NT2/D1 (cell line): ENCODE measurements at regions not wholly inside any gene's neighbourhood (a gene's known extent, or its start where the extent isn't known, plus 50 kb on each side); places are given as distances from the start of the nearest gene placed in this dataset.

Experiments
- SUZ12 ChIP-seq: IDR thresholded peaks from 2 replicates; pipeline ENCODE4 v1.6.1; 2011; ENCODE audit not compliant: insufficient read length, insufficient read depth; ENCODE audit errors: extremely low read depth
- ZNF274 ChIP-seq: IDR thresholded peaks from 2 replicates; pipeline ENCODE4 v1.6.1; 2011; ENCODE audit warnings: mild to moderate bottlenecking, low read depth, low read length

DNA sequence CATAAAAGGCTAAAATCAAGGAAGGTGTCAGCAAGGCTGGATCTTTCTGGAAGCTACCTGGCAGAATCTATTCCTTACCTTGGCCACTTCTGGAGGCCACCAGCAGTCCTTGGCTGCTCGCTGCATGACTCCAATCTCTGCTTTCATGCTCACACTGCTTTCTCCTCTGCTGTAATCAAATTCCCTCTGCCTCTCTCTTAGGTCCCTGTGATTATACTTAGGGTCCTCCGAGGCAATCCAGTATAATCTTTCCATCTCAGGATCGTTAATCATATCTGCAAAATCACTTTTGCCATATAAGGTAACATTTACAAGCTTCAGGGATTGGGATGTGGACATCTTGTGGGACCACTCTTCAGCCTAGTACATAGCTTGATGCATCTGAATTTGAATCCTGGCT lies 110.7 kb upstream of the IVNS1ABP start:
- TF ChIP-seq ZNF274 (no peak), SUZ12 (no peak)
